ENCODE measurements at regions not wholly inside any gene's neighbourhood (a gene's known extent, or its start where the extent isn't known, plus 50 kb on each side); places are given as distances from the start of the nearest gene placed in this dataset.
A peak's percentile ranks its signal among the peaks of the same experiment; 100 is the strongest.

- H3K27ac ChIP-seq: no peak overlapping the region
- no peak for TF ChIP-seq ZFX (IDR thresholded peaks at IDR 0.05)
- no peak for TF ChIP-seq CTCF (conservative IDR thresholded peaks at IDR 0.05)
These were observed 60.5 kb upstream of the PGRMC2 start for GRCh38 chr4:128347930-128348660.

- no peak for TF ChIP-seq ZFX (IDR thresholded peaks at IDR 0.05)
- TF ChIP-seq CTCF (conservative IDR thresholded peaks at IDR 0.05): no peak
- H3K27ac ChIP-seq: no peak overlapping the region
These were observed 59.7 kb upstream of the PGRMC2 start for GRCh38 chr4:128347175-128347868.

- H3K27ac ChIP-seq: no peak overlapping the region
- no peak for TF ChIP-seq ZFX (IDR thresholded peaks at IDR 0.05)
- TF ChIP-seq CTCF (conservative IDR thresholded peaks at IDR 0.05): no peak
These were observed 58.6 kb upstream of the PGRMC2 start for GRCh38 chr4:128346054-128346716.

GRCh38 chr4:128345650-128346049, 58.0 kb upstream of the PGRMC2 start:
- H3K27ac ChIP-seq: no peak overlapping the region
- TF ChIP-seq ZFX (IDR thresholded peaks at IDR 0.05): no peak
- TF ChIP-seq CTCF (conservative IDR thresholded peaks at IDR 0.05): no peak

GRCh38 chr4:128342762-128343161, 55.1 kb upstream of the PGRMC2 start:
- H3K27ac ChIP-seq: no peak overlapping the region
- TF ChIP-seq ZFX (IDR thresholded peaks at IDR 0.05): no peak
- no peak for TF ChIP-seq CTCF (conservative IDR thresholded peaks at IDR 0.05)

GRCh38 chr4:128341634-128342033, 54.0 kb upstream of the PGRMC2 start:
- TF ChIP-seq ZFX (IDR thresholded peaks at IDR 0.05) (no peak), CTCF (conservative IDR thresholded peaks at IDR 0.05) (peak; percentile 1; the same call in 1 of the 2 replicates)
- no peak overlapping the region for H3K27ac ChIP-seq
